Hematopoietic multipotent progenitor cell treated with erythropoietin and hydrocortisone succinate and interleukin-3 and kit ligand, for 17 days (in vitro differentiated cells): ENCODE measurements at regions not wholly inside any gene's neighbourhood (a gene's known extent, or its start where the extent isn't known, plus 50 kb on each side); places are given as distances from the start of the nearest gene placed in this dataset.
"Not testable (repeated sequence)": the region's sequence is repeated elsewhere in the genome, so short reads cannot be mapped to it uniquely, and the experiment has no call there.

Experiments
- DNase-seq: peaks from one replicate; pipeline ENCODE4 v3.0.0-alpha.2; 2015; ENCODE audit warnings: low spot score

DNA sequence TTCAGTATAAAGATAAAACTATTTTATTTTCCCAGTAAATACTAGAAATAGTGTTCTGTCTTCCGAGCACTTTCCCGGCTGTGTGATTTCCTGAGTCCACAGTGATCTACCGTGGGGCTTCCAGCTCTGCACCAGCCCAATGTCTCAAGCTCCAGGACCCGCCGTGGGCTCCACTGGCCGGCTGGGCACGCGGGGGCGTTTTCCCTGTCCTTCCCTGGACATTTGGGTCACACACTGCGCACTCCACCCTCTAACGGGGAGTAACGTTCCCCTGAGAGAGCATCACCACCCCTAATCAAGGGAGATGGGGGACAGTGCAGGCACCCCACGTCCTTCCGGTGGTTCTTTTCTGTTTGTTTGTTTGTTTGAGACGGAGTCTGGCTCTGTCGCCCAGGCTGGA, 844.6 kb upstream of the FRG1 start:
- no peak for DNase-seq

DNA sequence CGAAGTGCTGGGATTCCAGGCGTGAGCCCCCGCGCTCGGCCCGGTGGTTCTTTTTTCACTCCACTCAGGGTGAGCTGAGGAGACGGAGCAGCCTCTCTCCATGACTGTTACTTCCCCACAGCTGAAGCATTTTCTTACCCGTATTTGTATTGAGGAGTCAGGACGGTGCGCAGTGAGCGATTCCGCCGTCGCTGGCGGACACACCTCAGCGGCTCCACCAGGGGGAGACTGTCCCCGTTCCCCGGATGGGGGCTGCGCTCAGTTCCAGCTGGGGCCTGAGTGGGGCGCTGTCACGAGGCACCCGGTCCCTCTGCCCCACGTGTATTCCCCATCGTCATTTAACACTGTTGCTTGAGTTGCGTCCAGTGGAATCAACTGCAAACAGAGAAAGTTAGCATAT, 844.0 kb upstream of the FRG1 start:
- DNase-seq: no peak

DNA sequence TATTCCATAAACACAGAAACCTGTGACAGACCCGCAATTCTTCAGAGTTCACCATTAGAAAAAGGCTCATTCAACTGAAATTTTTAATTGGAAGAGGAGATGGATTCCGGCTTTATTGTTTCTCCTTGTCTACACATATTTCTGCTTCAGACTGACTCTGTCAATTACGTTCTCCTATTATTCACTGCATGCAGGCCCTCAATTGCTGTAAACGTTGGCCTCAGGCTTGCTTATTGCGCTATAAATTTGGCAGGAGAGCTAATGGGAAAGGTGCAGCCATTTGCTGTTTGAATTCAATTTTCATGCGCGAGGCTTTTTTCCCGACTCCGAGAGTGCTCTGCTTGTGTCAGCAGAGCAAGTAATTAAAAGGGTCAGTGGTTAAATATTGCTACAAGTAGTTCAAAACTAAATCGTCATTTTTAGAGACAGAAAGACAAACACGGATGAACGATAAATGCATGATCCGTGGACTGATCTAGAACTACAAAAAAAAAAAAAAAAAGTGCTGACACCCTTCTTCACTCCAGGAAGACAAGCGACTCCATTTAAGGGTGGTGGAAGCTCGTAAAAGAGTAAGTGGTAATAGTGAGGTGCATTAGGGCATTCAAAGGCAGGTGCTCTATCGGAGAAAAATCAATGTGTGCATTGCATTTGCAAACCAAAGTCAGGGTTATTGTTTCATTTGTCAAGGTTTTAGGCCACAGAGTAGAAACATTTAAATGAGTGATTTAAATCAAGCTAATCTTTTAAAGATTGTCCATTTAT, 841.6 kb upstream of the FRG1 start:
- no peak for DNase-seq

DNA sequence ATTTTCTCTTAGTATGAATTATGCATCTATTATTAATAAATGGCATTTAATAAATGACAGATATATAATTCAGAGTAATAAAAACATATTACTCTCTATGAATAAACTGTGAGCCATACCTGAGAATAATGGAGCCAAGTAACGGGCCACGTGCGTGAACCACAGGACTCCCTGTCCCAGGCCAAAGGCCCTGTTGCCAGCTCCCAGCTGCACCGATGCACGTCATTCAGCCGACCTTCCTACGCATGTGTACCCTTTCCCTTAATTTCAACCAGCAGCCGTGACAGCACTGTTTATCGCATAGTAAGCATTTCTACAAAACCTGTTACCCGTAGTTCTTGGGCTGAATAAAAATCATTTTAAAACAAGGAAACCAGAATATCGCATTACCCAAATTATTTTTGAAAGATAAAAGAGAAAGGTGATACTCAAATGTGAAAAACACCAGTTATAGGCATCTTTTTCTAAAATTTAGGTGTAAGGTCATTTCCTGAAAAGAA, 827.2 kb upstream of the FRG1 start:
- no peak for DNase-seq

DNA sequence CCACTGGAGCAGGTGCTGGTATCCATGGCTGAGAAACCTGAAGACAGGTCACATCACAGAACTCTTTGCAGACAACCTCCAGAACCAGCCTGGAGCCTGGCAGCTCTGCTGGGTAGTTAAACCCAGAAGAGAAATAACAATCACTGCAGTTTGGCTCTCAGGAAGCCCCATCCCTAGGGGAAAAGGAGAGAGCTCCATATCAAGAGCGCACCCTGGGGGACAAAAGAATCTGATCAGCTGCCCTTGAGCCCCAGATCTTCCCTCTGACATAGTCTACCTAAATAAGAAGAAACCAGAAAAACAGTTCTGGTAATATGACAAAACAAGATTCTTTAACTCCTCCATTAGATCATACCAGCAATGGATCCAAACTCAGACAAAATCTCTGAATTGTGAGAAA, 823.2 kb upstream of the FRG1 start:
- DNase-seq: no peak

DNA sequence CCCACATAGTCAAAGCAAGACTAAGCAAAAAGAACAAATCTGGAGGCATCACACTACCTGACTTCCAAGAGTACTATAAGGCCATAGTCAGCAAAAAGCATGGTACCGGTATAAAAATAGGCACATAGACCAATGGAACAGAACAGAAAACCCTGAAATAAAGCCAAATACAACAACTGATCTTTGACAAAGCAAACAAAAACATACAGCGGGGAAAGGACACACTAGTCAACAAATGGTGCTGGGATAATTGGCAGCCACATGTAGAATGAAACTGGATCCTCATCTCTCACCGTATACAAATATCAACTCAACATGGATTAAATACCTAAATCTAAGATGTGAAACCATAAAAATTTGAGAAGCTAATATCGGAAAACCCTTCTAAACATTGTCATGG, 819.3 kb upstream of the FRG1 start:
- no peak for DNase-seq

DNA sequence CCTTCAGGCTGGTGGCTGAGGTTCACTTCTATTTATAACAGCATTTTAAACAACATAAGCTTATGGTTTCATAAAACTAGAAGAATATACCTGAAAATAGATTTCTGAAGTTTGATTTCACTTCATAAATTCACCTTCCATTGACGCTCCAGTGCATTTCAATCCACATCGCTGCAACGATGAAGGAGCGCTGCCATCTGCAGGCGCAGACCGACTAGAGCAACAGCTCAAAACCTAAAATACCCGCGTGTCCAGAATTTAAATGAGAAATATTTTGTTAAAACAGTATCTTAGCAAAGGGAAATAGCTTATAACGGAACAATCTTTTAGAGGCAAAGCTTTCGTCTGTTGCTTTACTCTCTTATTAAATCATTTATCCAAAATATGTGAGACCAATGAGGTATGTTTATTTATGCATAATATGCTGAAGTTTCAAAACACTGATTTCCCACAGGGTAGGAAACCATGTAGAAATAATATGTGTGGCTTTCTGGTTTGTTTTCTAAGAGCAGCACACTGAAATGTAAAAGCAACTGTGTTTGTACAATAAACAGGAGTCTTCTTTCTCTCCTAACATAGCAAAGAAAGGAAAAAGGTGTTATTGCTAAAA, 816.4 kb upstream of the FRG1 start:
- DNase-seq: no peak

DNA sequence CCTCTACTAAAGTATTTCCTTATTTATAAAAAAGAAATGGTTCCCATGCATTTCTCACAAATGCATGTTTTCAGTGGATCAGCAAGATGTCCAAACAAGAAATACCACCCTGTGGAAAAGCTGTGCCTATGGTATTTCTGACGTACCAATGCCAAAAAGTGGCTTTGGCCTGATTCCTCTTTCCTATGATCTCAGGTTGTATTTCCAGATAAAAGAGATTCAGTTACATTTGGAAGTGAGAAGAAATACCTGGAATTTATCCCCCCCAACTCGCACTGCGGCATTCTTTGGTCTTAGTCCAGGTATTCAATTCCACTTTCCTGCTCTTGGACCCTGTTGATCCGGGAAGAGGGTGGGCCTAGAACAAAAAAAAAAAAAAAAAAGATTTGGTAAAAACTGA, 815.9 kb upstream of the FRG1 start:
- DNase-seq: no peak

DNA sequence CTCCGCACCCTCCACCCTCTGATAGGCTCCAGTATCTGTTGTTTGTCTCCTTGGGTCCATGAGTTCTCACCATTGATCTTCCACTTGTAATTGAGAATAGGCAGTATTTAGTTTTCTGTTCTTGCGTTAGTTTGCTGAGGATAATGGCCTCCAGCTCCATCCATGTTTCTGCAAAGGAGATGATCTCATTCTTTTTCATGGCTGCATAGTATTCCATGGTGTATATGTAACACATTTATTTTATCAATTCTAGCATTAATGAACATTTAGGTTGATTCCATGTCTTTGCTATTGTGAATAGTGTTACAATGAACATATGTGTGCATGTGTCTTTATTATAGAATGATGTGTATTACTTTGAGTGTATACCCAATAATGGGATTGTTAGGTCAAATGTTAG, 814.6 kb upstream of the FRG1 start:
- no peak for DNase-seq

DNA sequence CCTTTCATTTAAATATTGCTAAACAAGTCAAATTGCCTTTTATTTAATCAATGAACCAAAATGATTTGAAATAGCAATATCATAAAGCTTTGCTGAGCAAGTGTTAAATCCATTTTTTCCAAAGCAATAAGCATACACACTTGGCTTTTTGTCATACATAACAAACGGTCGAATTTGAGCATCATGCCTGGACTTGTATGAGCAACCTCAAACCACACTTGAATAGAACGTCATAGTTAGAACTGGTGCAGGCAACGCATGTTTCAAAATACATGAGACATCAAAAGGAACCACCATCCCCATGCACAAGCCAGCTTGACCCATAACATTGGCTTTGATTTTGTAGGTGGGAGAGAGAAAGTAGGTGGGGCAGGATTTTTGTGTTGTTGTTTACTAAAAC, 812.3 kb upstream of the FRG1 start:
- no peak for DNase-seq

DNA sequence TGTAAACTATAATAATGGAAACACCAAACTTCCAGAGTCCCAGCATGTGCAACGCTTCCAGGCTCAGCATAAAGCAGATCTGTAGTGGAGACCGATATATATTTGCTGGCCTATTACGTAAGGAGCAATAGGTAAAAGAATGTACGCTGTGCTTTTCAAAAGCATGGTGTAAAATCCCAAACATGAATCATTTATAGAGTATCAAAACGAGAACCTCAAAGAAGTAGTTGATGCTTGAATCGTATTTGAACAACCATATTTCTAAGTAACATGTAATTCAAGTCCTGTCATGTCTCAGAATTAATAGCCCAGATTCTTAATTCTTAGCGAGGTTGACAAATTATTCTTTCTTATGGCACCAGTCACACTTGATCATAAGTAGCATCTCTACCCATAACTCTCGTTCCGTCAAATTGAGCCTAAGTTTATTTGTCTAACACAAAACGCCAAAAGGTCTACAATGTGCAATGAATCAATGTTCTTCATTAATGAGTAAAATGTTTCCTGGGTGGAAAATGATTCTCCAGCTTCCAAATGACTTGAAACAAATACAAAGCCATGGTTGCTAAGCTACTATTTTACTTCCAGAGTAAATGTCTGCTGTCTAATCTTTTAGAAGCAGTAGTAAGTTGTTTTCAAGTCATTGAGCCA, 811.5 kb upstream of the FRG1 start:
- DNase-seq: no peak

DNA sequence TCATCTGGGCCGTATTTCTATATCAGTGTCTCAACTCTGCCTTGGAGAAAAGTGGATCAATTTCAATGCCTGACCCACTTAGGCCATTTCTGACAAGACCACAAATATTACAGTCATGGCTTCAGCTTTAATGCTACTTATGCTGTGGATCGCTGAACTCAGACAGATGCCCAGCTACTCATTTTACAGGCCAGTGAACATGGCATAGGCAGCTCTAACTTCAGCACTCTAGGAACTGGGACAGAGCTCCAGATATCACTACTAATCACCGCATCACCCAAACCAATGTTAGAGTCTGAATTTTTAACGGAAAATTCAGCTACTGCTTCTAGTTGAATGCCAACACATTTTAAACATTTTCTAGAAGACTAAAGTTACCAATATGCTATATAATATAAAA, 809.6 kb upstream of the FRG1 start:
- DNase-seq: no peak

DNA sequence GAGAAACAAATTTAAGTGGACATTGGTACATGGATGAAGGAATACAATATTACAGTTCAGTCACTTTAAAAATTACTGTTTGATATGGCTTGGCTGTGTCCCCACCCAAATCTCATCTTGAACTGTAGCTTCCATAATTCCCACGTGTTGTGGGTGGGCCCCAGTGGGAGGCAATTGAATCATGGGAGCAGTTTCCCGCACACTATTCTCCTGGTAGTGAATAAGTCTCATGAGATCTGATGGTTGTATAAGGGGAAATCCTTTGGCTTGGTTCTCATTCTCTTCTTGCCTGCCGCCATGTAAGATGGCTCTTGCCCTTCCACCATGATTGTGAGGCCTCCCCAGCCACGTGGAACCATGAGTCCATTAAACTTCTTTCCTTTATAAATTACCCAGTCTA, 804.2 kb upstream of the FRG1 start:
- DNase-seq: no peak

DNA sequence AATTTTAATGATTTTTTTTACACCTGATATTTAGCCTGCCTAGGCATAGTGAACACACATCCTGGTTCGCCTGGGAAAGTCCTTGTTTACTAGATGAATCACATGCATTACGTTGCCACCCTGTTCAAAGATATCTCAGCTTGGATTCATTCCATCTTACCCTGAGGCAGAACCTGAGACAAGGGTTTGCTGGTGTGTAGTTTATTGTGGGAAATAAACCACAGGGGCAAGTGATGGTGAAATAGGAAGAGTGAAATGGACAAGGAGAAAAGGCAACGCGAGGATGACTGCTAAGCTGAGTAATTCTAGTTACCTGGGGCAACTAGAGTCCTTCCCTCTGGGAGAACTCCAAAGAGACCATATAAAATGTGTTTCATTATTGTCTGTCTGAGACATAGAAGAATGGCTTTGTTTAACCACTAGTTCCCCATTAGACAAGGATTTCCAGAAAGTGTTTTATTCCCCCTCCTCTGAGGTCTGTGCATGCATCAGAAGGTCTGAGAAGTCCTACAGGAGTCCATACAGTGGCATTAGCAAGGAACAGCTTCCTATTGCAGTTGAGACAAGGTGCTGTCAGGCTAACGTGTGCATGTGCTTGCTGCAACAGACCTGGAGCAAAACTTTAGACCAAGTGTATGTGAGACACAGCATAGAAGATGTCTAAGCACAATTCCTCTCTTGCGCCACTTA, 797.3 kb upstream of the FRG1 start:
- DNase-seq: no peak

DNA sequence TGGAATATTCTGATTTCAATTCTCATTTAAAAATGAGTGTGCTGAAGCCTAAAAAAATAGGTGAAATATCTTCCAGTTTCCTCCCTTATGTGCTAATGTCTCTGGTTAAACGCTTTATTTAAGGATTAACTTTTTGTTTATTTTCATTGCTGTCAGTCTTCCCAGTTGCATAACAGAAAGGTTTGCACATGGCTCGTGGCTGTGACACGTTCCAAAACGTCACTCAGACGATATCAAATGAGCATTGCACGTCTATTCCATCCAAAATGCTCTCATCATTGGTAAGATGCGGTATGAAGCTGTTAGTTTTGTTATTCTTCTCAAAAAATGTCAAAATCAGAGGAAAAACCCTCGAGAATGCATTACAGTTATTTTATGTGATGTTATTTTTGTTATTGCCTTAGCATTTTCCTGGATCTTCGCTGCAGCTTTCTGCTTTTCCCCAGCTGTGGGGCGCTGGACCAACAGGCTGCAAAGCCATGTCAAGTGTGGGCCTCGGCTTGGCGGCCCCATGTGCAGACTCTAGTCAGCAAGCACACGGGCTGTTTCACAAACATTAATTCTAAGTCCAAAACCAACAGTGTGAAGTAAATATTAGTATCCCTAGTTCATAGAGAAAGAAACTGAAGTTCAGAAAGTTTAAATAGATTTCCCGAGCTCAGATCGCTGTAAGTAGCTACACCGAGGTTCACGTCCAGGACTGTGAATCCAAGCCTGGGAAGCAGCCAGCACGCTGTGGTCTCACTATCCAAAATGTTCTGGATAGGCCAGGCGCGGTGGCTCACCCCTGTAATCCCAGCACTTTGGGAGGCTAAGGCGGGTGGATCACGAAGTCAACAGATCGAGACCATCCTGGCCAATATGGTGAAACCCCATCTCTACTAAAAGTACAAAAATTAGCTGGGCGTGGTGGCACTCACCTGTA, 793.4 kb upstream of the FRG1 start:
- DNase-seq: no peak

DNA sequence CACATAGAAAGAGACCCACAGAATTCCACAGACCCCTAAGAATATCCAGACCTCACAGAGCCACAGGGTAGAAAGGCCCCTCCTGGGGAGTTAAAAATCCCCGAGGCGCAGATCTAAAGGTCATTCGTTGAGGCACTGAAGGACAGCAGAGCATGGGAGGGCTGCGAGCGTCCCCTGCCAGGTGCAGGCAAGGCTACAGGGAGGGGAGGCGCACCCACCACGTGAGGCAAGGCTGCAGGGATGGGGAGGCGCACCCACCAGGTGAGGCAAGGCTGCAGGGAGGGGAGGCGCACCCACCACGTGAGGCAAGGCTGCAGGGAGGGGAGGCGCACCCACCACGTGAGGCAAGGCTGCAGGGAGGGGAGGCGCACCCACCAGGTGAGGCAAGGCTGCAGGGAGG, 785.6 kb upstream of the FRG1 start:
- not testable (repeated sequence) for DNase-seq

DNA sequence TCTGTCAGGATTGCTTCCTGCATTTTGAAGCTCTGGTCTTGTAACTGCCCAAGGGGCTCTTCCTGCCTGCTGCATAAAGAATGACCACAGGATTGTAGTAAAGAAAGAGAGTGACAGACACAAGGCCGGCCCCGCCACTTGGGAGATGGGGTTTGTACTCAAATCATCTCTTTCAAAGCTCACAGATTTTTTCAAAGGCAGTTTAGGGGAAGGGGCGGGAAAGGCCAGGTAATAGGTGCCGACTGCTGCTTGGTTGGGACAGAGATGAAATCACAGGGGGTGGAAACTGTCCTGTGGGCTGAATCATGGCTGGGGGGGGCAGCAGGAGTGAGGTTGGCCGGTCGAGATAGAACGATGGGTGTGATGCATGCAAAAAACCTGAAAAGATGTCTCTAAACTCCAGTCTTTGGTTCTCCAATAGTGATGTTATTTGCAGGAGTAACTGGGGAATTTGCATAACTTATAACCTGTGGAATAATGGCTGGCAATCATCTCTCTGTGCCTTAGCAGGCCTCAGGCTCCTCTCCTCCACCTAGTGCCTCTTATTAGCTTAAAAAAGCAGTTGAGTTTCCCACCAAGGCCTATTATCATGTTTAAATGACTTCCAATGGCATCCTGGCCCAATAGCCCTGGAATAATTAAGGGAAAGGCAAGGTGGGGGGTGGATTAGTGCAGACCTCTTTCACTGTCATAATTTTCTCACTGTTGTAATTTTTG, 778.4 kb upstream of the FRG1 start:
- DNase-seq: no peak

DNA sequence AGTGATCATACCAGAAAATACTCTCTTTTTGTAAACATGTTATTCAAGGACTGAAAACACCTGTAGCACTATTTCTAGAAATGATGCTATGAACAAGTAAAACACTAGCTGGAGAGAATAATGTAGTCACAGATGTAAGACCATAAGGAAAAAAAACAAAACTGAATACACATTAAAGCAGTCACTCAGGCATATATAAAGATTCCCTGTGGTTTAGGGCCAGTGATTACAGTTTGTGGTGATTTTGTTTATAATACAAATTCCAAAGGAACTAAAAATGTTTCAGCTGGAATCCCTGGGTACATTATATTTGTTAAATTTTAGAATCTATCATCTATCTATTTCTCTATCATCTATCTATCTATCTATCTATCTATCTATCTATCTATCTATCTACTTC, 777.8 kb upstream of the FRG1 start:
- no peak for DNase-seq

DNA sequence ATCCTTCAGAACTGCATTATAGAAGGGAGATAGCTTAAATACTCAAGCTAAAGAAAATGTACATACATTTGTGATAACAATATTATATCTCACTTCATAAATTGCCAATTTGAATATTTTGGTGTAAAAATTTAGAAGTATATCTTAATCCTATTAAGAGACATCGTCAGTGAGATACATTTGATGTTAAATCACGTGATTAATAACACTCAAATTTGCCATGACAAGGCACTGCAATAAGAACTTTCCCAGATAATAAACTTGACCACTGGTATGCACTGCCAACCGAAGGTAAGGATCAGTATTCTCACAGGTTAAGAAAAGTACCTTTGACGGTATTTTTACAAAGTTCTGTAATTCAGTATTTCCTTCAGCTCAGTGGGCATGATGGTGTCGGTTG, 764.7 kb upstream of the FRG1 start:
- no peak for DNase-seq

DNA sequence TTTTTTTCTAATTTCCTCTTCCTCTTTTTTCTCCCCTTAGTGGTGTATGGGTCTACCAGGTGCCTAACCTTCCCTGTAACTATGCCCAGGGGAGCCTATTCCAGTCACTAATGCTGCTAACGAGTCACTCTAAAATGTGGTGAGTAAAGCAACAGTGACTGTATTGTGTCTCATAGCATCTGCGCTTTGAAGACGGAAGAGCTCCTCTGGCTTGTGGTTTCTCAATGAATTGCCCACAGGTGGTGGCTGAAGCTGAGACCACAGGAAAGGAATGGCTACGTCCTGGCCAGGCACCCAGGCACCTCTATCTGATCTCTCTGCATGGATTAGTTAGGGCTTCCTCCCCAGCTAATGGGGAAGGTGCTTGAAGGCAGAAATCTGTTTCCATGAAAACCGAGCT, 763.5 kb upstream of the FRG1 start:
- no peak for DNase-seq

DNA sequence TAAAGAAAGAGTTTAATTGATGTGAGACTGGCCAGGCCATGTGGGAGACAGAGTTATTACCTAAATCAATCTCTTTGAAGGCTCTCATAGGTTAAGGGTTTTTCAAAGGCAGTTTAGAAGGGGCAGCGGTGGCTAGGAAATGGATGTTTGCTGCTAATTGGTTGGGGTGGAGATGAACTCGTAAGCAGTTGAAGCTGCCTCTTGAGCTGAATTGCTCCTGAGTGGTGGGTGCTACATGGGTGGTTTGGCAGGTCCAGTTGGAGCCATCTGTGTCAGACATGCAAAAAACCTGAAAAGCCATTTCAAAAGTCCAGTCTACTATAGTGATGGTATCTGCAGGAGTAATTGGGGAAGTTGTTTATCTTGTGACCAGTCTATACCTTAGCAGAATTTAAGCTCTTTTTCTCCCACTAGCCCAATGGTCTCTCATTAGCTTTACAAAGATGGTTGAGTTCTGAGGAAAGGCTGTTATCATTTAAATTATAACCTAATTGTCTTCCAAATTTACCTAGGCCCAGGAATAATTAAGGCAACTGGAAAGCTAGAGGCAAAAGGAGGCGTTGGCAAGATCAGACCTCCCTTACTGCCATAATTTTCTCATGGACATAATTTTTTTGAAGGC, 762.4 kb upstream of the FRG1 start:
- DNase-seq: no peak
